HG03575 (cell line): ENCODE measurements at regions not wholly inside any gene's neighbourhood (a gene's known extent, or its start where the extent isn't known, plus 50 kb on each side); places are given as distances from the start of the nearest gene placed in this dataset.
"Not testable (repeated sequence)": the region's sequence is repeated elsewhere in the genome, so short reads cannot be mapped to it uniquely, and the experiment has no call there.

Source experiments
- ATAC-seq: cut with Tn5 transposase; IDR thresholded peaks from one replicate; pipeline ENCODE4 v1.9.1; 2021; ENCODE audit not compliant: unreplicated experiment, insufficient number of reproducible peaks, low FRiP score; ENCODE audit errors: extremely low read depth

- ATAC-seq, result no peak
Observed at GRCh38 chr1:98316286-98316905, 345.1 kb upstream of the SNX7 start.

DNA sequence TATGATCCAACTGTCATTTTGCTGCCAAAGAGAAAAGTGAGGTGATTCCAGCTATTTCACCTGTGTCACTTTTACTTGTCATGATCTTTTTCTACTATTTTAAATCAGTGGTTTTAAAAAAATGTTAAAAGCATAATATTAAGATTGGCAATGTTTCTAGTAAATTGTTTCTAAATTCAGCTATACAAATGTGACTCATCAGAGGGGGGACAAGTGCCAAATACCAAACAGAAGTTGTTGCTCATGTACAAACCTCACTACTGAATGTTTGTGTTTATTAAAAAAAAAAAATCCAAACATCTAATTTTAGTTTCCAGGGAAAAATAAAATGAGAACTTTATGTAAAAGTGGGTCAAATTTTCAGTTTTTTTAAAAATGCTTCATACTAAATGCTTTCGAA is 346.2 kb upstream of the SNX7 start:
- ATAC-seq, result no peak

DNA sequence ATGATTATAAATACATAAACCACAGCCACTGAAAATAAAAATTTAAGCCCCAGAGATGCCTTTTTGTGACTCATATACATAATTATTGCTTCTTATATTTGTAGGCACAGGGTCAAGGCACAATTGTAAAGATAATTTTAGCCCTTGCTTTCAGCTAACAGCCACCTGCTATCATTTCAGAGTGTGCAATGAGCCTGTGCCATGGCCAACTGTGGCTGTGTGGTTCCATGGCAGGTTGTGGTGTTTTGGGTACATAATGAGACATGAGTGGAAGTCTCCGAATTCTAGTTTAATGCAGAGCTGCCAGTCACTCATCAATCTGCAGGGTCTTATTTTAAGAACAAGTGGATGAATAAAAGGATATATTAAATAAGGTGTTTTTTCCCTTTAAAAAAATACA is 346.9 kb upstream of the SNX7 start:
- ATAC-seq, result no peak

- no peak for ATAC-seq
Observed at GRCh38 chr1:98306517-98307089, 354.9 kb upstream of the SNX7 start.

GRCh38 chr1:98305362-98305761 is 356.2 kb upstream of the SNX7 start:
- no peak for ATAC-seq

DNA sequence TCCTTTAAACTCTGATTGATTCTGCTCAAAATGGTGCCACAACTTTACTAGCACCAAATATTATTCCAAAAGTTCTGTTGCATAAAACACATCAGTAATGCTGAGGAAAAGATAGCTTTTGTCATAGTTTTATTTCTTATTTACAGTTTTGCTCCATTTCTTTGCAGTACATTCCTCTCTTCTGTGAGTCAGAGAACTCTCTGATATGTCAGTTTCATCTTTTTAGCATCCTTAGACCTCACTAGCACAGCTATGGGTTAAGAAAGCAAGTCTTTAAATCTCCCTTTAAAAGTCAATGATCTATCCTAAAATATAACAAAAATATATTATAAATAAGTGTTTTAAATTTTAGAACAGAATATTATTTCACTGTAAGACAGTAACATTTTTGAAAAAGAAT is 356.6 kb upstream of the SNX7 start:
- ATAC-seq, result no peak

DNA sequence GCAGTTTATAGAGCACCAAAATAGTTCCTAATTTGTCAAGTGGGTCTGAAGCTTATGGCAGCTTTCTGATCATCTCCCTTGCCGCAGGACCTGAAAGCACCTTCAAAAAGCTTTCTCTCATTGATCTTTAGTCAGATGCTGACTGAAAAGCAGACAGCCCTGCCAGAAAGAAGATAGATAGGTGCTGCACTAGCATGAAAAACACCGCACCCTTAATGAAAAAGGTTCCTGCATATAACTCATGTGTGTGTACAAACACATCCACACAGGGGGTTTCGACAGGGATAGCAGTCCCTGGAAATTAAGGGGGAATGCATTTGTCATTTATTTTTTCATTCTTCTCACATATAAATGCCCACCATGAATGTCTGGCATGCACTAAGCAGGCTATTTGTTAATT is 361.7 kb upstream of the SNX7 start:
- no peak for ATAC-seq

GRCh38 chr1:98299313-98299712 is 362.2 kb upstream of the SNX7 start:
- no peak for ATAC-seq

- no peak for ATAC-seq
Observed at GRCh38 chr1:98298319-98298718, 363.2 kb upstream of the SNX7 start.

- no peak for ATAC-seq
Observed at GRCh38 chr1:98296681-98297080, 364.8 kb upstream of the SNX7 start.

GRCh38 chr1:98294127-98294526 is 367.4 kb upstream of the SNX7 start:
- no peak for ATAC-seq

DNA sequence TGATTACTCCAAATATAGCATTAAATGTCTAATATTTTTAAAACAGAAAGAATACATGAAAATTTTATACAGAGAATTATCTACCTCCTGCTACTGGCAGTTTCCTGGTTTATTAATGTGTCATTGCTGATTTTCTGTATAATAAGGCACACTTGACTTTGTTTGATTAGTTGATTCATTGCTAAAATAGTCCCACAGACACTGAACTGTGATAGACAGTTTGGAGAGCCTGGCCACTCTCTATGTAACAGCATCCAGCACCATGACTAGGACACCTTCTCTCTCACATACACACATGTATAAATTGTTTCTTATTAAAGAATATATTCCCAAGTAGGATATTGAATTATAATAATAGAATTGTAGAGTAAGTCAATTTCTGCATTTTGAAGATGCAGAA is 368.5 kb upstream of the SNX7 start:
- no peak for ATAC-seq

DNA sequence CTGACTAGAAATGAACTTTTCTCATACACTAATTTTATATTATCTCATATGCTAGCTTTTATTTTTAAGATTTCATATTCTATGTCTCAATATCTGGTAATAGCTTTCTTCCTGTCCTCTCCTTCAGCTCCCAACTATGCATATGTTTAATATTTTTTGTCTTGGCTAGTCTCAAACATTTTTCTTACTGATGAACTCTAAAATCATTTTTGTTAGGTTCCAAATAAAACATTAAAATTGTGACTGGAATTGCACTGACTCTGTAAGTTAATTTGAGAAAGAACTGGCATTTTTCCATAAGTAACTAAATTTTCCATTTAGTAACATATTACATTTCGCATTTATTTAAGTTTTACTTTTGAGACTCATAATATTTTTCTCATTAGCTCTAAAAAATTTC is 368.5 kb upstream of the DPYD start:
- ATAC-seq, result no peak

GRCh38 chr1:98288494-98288893 is 367.7 kb upstream of the DPYD start:
- ATAC-seq, result no peak

DNA sequence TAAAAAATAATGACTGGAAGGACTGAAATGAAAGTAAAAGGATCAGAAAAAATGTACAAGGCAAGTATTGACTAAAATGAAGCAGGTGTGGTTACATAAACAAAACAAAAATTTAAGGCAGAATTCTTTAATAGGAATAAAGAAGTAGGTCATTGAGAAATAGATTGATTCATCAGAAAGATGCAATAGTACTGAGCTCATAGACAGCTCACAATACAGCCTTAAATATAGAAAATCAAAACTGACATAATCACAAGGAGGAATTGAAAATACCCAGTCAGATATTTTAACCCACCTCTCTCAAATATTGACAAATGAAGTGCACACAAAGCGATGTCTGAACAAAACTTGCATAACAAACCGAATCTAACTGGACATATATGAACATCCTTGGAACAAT is 366.8 kb upstream of the DPYD start:
- no peak for ATAC-seq

DNA sequence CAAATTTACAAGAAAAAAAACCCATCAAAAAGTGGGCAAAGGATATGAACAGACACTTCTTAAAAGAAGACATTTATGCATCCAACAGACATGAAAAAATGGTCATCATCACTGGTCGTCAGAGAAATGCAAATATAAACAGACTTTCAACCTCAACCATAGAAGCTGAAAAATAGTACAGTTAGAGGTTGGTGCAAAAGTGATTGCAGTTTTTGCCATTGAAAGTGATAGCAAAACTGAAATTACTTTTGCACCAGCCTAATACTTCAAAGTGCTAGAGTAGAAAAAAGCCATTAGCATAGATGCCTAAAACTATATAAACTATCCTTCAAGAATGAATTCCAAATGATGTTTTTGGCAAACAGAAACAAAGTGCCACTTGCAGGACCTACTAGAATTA is 365.8 kb upstream of the DPYD start:
- no peak for ATAC-seq

GRCh38 chr1:98285286-98285685 is 364.5 kb upstream of the DPYD start:
- not testable (repeated sequence) for ATAC-seq

- no peak for ATAC-seq
Observed at GRCh38 chr1:98280049-98280448, 359.2 kb upstream of the DPYD start.

GRCh38 chr1:98278055-98278454 is 357.2 kb upstream of the DPYD start:
- no peak for ATAC-seq

DNA sequence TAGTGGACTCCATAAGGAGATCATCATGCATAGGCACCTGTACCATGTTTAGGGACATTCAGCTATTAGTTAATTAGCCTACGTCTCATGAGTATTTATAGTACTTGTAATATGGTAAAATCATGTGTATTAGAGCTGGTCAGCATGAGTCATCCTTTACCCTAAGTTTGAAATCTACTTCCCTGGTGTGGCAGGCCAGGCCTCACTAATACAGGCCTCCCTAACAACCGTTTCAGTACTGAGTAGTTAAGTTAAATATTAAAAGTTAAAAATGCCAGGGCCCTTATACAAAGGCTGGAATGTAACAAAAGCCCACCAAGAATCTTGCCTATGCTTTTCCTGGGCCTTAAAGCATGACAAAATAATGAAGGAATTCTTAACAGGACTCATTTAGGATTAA is 356.3 kb upstream of the DPYD start:
- ATAC-seq, result no peak

- ATAC-seq, result no peak
Observed at GRCh38 chr1:98276514-98276913, 355.7 kb upstream of the DPYD start.
